Mucosa of stomach (tissue), 1 donor: ENCODE measurements at regions not wholly inside any gene's neighbourhood (a gene's known extent, or its start where the extent isn't known, plus 50 kb on each side); places are given as distances from the start of the nearest gene placed in this dataset.

Experiments
- H3K27me3 ChIP-seq: one replicate; pipeline ENCODE4 v1.7.0; 2013; ENCODE audit warnings: mild to moderate bottlenecking, low read length; ENCODE audit not compliant: control insufficient read depth, insufficient read depth
- H3K36me3 ChIP-seq: one replicate; pipeline ENCODE4 v1.7.0; 2013; ENCODE audit warnings: low read length; ENCODE audit not compliant: control insufficient read depth, insufficient read depth
- H3K4me1 ChIP-seq: one replicate; pipeline ENCODE4 v1.7.0; 2013; ENCODE audit warnings: mild to moderate bottlenecking, low read length; ENCODE audit not compliant: control insufficient read depth, insufficient read depth
- H3K4me3 ChIP-seq: one replicate; pipeline ENCODE4 v1.7.0; 2013; ENCODE audit warnings: low read length
- H3K9ac ChIP-seq: one replicate; pipeline ENCODE4 v1.7.0; 2013; ENCODE audit warnings: mild to moderate bottlenecking, low read length, moderate library complexity
- H3K9me3 ChIP-seq: one replicate; pipeline ENCODE4 v1.7.0; 2013; ENCODE audit warnings: mild to moderate bottlenecking, low read length, moderate library complexity; ENCODE audit not compliant: control insufficient read depth
- donor health status: Pancreatic carcinoma.

DNA sequence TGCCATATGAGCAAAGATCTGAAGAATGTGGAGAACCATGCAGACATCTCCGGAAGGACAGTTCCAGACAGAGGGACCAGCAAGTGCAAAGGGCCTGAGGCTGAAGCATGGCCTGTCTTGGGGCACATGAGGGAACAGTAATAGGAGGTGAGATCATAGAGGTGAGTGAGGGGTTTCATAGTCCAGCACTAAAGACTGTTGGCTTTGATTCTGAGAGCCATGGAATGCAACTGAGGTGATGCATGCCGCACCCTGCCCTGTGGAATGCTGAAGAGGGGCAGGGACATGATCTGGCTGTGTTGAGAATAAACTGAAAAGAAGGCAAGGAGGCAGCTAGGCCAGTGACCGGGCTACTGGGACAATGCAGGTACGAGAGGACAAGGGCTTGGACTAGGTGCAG lies 253.1 kb upstream of the KLF14 start:
- Histone ChIP-seq H3K4me3 (no peak overlapping the region), H3K36me3 (no peaks in the 10 kb centered on the region), H3K27me3 (no peaks in the 10 kb centered on the region), H3K9me3 (no peaks in the 10 kb centered on the region), H3K9ac (no peak overlapping the region), H3K4me1 (peaks cover 46% of the 10 kb centered on the region)

DNA sequence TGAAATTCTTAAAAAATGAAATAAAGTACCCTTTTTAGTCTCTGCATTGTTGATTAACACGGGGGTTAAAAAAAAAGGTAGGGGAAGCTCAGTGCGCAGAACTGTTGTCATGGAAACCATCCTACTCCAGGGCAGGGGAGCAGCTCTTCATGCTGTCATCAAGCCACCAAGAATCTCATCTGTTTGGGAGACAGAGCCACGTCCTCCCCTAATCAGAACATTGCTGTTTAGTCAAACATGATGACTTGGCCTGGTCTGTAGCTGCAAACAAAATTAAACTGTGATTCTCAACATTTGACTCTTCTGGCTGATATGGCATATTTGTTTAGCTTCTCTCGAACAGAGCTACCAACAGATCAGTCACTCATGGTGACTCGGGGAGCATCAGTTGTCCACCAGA lies 254.4 kb upstream of the KLF14 start:
- H3K36me3 ChIP-seq, result no peaks in the 10 kb centered on the region
- H3K4me3 ChIP-seq, result no peak overlapping the region
- no peaks in the 10 kb centered on the region for H3K27me3 ChIP-seq
- H3K4me1 ChIP-seq, result peaks cover 48% of the 10 kb centered on the region
- H3K9ac ChIP-seq, result no peak overlapping the region
- H3K9me3 ChIP-seq, result no peaks in the 10 kb centered on the region

DNA sequence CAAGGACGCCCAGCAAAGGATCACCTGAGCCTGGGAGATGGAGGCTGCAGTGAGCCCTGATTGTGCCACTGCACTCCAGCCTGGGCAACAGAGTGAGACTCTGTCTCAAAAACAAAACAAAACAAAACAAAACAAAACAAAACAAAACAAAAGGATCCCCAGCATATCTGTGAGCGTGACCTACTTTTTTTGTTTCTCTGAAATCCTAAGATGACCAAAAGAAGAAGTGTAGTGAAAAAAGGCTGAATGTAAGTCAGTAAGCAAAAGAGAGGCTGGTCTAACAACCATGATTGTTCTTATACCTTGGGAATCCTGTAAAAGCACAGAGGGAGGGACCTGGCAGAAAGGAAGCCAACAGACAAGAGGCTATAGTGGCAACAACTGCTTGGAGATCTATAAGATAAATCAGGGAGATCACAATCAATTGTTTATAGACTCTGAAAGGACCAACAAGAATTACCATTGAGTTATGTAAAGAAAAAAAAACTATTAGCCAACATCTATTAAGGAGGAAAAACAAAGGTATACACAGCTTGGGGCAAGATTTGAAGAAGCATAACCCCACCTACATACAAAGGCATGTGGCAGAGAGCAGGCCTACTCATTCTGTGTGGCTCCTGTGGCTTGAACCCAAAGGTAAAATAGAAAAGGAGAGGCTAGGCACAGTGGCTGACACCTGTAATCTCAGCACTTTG lies 255.2 kb upstream of the KLF14 start:
- H3K9ac ChIP-seq, result no peak overlapping the region
- H3K4me1 ChIP-seq, result peaks cover 53% of the 10 kb centered on the region
- no peaks in the 10 kb centered on the region for H3K9me3 ChIP-seq

DNA sequence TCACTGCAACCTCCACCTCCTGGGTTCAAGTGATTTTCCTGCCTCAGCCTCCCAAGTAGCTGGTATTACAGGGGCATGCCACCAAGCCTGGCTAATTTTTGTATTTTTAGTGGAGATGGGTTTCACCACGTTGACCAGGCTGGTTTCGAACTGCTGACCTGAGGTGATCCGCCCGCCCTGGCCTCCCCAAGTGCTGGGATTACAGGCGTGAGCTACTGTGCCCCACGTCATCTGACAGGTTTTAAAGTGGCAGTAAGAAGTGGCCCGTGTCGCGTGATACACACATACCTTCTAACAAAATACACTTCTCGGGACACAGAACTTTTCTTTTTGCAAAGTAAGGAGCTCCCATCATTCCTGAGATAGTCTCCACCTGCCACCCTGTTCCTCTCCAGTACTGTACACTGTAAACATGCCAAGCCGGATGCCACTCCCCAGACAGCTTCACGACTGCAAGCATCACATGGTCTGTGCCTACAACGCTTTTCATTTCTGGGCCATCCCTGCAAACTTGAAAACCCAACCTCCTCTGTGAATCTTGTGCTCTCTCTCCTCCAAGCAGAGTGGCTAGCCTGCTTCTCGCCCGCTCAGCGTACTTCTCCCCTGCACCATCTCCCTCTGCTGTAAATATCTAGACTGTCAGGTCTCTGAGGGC lies 256.3 kb upstream of the KLF14 start:
- no peak overlapping the region for H3K9ac ChIP-seq
- H3K4me1 ChIP-seq, result peaks cover 55% of the 10 kb centered on the region
- H3K36me3 ChIP-seq, result no peaks in the 10 kb centered on the region
- H3K4me3 ChIP-seq, result no peak overlapping the region
- H3K9me3 ChIP-seq, result no peaks in the 10 kb centered on the region
- H3K27me3 ChIP-seq, result no peaks in the 10 kb centered on the region

More for the DNA sequence above, 255.2 kb upstream of the KLF14 start:
- Histone ChIP-seq H3K4me3 (no peak overlapping the region), H3K36me3 (no peaks in the 10 kb centered on the region), H3K27me3 (no peaks in the 10 kb centered on the region)

DNA sequence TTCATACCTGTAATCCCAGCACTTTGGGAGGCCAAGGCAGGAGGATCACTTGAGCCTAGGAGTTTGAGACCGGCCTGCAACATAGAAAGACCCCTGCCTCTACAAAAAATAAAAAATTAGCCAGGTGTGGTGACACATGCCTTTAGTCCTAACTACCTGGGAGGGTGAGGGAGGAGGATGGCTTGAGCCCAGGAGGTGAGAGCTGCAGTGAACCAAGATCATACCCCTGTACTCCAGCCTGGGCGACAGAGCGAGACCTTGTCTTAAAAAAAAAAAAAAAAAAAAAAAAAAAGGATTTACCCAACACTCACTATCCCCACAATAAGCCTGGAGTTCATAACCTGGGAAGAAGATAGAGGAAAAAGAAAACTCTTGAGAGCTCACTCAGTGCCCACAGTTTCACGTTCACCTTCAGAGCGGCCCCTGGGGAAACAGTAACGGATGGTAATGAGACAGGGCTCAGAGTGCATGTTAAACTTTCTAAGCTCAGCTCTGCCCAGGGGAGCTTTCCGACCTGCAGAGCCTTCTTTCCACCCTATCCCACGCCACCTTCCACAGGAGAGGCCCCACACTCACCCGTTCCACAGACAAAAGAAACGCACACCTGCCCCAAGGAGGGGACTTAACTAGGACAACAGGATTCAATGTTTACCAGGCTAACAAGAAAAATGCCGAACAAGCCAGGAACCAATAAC lies 259.8 kb upstream of the KLF14 start:
- Histone ChIP-seq H3K4me1 (peaks cover 59% of the 10 kb centered on the region), H3K4me3 (peak overlapping the region; percentile 14), H3K9ac (peak overlapping the region; percentile 56)

DNA sequence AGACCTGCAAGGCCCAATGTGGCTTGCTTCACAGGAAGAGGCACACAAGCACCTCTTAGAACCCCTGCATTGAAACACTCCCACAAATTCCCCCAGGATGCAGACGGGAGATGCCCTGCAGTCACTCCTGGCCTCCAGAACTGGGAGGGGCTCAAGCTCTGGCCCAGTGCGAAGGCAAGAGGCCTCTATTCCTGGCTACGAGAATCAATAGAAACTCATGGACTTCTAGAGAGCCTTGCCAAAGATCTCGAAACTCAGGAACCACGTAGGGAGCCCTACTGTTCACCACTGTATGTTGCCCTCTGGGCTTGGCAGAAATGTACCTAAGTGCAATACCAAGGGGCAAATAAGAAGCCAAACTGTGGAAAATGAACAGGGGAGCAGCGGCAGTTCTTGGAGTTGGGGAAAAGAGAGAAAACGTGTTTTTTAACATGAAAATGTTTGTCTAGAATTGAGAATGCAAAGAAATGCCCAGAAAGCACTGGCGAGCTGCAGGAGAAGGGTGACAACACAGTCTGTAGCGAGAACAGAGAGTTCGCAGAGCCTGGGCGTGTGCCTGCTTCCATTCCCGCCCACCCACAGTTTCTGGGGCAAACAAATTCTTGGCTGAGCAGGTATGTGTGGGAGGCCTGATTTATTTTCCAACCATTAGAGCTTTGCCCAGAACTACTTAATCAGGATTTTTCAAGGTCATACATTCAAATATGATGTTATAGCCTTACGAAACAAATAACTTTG lies 260.5 kb upstream of the KLF14 start:
- no peaks in the 10 kb centered on the region for H3K9me3 ChIP-seq
- peak overlapping the region; percentile 56 for H3K9ac ChIP-seq
- no peaks in the 10 kb centered on the region for H3K36me3 ChIP-seq
- H3K27me3 ChIP-seq, result no peaks in the 10 kb centered on the region
- H3K4me3 ChIP-seq, result peak overlapping the region; percentile 14
- H3K4me1 ChIP-seq, result peaks cover 64% of the 10 kb centered on the region

More for the DNA sequence above, 259.8 kb upstream of the KLF14 start:
- Histone ChIP-seq H3K27me3 (no peaks in the 10 kb centered on the region), H3K9me3 (no peaks in the 10 kb centered on the region), H3K36me3 (no peaks in the 10 kb centered on the region)

DNA sequence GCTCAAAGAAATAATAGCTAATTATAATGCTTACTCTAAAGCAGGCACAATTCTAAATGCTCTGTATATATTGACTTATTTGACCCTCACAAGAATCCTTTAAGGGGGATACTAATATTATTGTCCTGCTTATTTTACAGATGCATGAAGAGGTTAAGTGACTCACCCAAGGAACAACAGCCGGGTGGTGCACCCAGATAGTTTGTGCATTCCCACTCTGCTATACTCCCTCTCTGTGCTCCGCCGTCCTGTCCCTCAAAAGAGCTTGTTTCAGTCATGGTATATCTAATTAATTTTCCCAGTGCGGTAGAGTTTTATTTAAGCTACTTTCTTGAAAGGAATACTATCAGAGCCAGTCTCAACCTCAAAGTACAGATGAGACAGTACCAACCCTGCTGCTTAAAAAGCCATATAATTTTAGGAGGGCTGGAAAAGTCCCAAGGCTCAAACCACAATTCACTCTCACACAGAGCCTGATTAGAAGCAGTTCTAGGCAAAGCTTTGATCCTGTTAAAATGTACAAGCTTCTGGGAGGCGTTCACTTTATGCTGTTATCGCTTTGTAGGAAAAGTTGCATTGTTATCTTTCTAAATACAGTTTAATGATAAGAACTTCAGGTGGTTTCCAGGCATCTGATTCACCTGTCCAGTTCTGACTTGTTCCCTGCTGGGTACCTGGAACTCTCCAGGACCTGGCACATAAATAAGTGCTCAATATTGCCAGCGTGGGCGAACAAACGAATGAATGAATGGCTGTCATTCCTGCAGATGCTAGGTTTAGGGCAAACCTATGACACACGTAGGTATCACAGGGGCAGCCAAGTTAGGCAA lies 261.5 kb upstream of the KLF14 start:
- Histone ChIP-seq H3K27me3 (no peaks in the 10 kb centered on the region), H3K9ac (peak overlapping the region; percentile 23), H3K4me1 (peaks cover 58% of the 10 kb centered on the region), H3K36me3 (no peaks in the 10 kb centered on the region), H3K9me3 (no peaks in the 10 kb centered on the region), H3K4me3 (no peak overlapping the region)

DNA sequence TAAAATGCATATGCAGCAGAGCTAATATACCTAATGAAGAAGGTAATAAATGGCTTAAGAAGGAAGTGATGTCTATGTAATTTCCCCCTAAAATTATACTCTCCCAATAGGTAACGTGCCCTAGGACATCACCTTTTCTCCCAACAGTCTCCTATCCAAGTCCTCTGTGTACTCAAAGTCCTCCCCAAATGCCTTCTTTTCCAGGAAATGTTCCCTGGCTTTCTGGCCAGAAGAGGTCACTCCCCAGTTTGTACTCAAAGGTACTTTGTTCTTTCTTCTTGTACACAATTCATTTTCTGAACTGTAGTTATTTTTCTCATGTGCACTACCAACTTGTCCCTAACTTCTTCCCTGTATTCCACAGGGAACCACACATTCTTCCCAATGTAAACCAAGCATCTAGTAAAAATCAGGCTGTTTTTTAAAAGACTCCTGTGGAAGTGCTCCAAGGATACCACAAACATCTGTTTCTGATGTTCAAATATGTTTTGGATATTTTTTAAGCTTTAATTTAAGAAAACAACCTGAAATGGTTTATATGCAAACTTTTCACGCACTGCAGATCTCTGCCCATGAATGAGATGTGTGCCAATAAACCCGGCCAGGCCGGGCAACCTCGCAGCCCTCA lies 262.3 kb upstream of the KLF14 start:
- H3K27me3 ChIP-seq, result no peaks in the 10 kb centered on the region
- no peak overlapping the region for H3K4me3 ChIP-seq
- peaks cover 54% of the 10 kb centered on the region for H3K4me1 ChIP-seq
- H3K36me3 ChIP-seq, result no peaks in the 10 kb centered on the region
- H3K9me3 ChIP-seq, result no peaks in the 10 kb centered on the region
- H3K9ac ChIP-seq, result peak overlapping the region; percentile 45

DNA sequence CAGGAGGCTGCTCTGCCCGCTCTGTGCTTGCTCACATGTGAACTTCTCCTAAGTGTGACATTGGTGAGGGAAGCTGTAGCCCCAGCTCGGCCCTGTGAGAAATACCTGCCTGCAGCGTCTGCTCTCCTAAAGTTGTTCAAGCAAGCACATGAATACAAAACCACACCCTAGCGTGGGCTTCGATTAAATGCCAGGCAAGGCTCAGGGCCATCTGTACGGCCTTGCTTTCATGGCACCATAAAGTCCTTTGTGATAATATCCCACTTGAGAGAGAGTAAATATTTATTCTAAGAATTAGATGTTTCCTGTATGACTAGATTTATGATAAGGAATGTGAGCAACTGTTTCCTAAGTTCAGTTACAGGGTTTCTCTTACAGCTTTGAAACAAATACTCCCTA lies 262.8 kb upstream of the KLF14 start:
- Histone ChIP-seq H3K4me1 (peaks cover 54% of the 10 kb centered on the region), H3K9me3 (no peaks in the 10 kb centered on the region), H3K27me3 (no peaks in the 10 kb centered on the region), H3K36me3 (no peaks in the 10 kb centered on the region), H3K9ac (peak overlapping the region; percentile 45), H3K4me3 (no peak overlapping the region)

DNA sequence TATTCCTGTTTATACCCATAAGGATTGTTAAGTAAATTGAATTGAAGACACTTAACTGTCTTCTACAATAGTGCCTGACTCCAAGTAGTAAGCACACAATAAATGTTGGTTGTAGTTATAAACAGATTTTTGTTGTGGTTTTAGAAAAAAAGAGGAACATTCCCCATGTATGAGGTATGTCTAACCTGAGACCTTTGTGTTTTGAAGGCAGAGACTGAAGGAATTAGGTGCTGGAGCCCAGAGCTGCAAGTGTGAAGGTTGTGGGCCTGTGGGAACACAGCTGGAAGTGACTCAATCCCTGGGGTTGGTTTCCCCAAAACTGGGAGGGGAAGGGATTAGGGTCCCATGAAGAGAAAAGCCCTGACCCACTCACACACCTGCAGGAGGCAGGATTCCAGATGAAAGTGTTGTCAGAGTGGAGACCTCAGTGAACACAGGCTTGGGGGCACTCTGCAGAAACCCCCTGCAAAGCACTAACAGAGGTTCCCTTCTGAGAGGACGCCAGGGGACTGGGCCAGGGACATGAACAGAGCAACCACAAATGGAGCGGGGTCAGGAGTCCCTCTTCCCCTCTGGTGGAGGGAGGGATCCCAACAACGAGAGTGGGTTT lies 265.1 kb upstream of the KLF14 start:
- no peak overlapping the region for H3K9ac ChIP-seq
- no peaks in the 10 kb centered on the region for H3K9me3 ChIP-seq
- no peaks in the 10 kb centered on the region for H3K27me3 ChIP-seq
- H3K4me3 ChIP-seq, result no peak overlapping the region
- H3K36me3 ChIP-seq, result no peaks in the 10 kb centered on the region
- H3K4me1 ChIP-seq, result peaks cover 42% of the 10 kb centered on the region

DNA sequence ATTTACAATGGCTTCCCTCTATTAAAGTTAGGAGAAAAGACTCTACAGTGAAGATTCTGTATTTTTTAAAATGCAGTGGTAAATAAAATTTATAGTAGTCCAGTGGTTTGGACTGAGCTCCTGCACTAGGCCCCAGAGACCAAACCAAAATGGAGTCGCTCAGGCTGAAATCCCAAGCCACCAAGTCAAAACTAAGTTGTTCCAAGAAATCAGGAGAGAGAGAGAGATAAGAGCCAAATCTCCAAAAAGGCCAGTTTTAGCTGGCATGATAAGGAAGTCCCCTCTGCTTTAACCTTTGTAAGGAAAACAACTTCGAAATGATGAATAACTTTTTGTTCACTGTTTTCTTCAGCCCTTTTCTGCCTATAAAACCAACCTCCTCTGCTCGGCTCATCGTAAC lies 265.9 kb upstream of the KLF14 start:
- H3K9me3 ChIP-seq, result no peaks in the 10 kb centered on the region
- no peak overlapping the region for H3K9ac ChIP-seq
- peaks cover 34% of the 10 kb centered on the region for H3K4me1 ChIP-seq
- H3K4me3 ChIP-seq, result no peak overlapping the region
- H3K27me3 ChIP-seq, result no peaks in the 10 kb centered on the region
- H3K36me3 ChIP-seq, result no peaks in the 10 kb centered on the region
